ENCODE measurements at regions not wholly inside any gene's neighbourhood (a gene's known extent, or its start where the extent isn't known, plus 50 kb on each side); places are given as distances from the start of the nearest gene placed in this dataset.

DNA sequence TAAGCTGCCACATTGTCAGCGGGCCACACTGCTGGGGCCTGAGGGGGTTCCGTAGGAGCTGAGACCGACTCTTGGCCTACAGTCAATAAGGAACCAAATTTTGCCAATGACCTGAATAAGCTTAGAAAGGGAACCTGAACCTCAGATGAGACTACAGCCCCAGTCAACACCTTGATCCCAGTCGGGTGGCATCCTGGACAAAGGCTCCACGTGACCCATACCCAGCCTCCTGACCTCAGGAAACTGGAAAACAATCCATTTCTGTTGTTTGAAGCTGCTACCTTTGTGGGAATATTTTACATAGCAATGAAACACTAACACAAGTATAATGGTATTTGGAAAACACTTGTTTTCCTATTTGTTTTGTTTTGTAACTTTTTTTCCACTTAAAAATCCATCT, 179.9 kb upstream of the RALGAPA2 start:
- TF ChIP-seq POLR2A (IDR thresholded peaks at IDR 0.05): no peak
- TF ChIP-seq, protein P1, sequence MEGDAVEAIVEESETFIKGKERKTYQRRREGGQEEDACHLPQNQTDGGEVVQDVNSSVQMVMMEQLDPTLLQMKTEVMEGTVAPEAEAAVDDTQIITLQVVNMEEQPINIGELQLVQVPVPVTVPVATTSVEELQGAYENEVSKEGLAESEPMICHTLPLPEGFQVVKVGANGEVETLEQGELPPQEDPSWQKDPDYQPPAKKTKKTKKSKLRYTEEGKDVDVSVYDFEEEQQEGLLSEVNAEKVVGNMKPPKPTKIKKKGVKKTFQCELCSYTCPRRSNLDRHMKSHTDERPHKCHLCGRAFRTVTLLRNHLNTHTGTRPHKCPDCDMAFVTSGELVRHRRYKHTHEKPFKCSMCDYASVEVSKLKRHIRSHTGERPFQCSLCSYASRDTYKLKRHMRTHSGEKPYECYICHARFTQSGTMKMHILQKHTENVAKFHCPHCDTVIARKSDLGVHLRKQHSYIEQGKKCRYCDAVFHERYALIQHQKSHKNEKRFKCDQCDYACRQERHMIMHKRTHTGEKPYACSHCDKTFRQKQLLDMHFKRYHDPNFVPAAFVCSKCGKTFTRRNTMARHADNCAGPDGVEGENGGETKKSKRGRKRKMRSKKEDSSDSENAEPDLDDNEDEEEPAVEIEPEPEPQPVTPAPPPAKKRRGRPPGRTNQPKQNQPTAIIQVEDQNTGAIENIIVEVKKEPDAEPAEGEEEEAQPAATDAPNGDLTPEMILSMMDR (IDR thresholded peaks at IDR 0.05 in 4 of 5, conservative IDR thresholded peaks at IDR 0.05 in 1 of 5): no peak
